ENCODE measurements at regions not wholly inside any gene's neighbourhood (a gene's known extent, or its start where the extent isn't known, plus 50 kb on each side); places are given as distances from the start of the nearest gene placed in this dataset.
"Not testable (repeated sequence)": the region's sequence is repeated elsewhere in the genome, so short reads cannot be mapped to it uniquely, and the experiment has no call there.

DNA sequence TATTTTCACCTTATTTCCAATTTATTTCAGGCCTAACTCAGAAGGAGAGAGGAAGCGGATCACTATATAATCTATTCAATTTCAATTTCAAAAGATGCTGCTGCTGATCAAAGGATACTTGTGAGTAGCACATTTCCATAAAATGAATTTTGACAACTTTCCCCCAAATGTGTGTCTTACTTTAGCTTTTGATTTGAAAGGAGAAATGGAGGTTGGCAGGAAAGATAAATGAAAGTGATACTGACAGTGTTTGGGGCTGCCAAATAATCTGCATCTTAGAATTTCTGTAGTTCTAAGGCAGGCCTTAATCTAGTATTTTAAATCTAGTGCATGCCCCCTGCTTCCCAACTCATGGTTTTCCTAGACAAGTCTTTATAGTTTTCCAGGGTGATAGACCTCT, 535.4 kb downstream of the DOK5 start:
- Mint-ChIP-seq H3K4me3 (no peak overlapping the region), H3K36me3 (ENCODE audit: low read depth) (no peaks in the 10 kb centered on the region), H3K27ac (no peak overlapping the region), H3K4me1 (no peaks in the 10 kb centered on the region), H3K27me3 (no peaks in the 10 kb centered on the region), H3K9me3 (no peaks in the 10 kb centered on the region)
- ChIA-PET CTCF (no interaction called here), POLR2A (no interaction called here)
- no peak for DNase-seq

DNA sequence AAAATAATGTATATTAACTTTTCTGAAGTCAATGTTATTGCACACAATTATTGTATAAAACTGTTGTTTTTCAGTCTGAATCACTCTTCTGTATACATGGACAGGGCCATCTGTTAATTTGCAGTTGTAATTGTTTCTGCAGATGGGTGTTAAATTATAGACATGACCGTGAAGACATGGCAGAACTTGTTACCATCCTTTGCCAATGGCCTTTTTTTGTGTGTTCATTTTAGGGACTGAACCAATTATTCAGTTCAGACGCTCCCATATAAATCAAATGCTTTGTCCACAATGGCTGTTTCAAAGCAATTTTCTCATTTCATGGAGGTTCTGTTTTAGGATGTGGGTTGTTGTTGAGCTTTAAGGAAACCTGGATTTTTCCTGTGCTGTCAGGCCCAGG, 533.7 kb downstream of the DOK5 start:
- Mint-ChIP-seq H3K36me3 (ENCODE audit: low read depth) (no peaks in the 10 kb centered on the region), H3K9me3 (no peaks in the 10 kb centered on the region), H3K4me3 (no peak overlapping the region), H3K4me1 (no peaks in the 10 kb centered on the region), H3K27me3 (no peaks in the 10 kb centered on the region), H3K27ac (no peak overlapping the region)
- ChIA-PET POLR2A (no interaction called here), CTCF (interaction anchor here (1.0 kb wide), 1 partner anchor 28 kb away, joined by 4 read pairs; no protein-coding TSS in a partner anchor)
- DNase-seq: no peak

GRCh38 chr20:55004044-55004443, 528.7 kb downstream of the DOK5 start:
- H3K27me3 Mint-ChIP-seq: no peaks in the 10 kb centered on the region
- POLR2A ChIA-PET: no interaction called here
- no peaks in the 10 kb centered on the region for H3K9me3 Mint-ChIP-seq
- H3K4me1 Mint-ChIP-seq: no peaks in the 10 kb centered on the region
- H3K36me3 Mint-ChIP-seq (ENCODE audit: low read depth): no peaks in the 10 kb centered on the region
- CTCF ChIA-PET: no interaction called here
- no peak overlapping the region for H3K27ac Mint-ChIP-seq
- H3K4me3 Mint-ChIP-seq: no peak overlapping the region
- no peak for DNase-seq

DNA sequence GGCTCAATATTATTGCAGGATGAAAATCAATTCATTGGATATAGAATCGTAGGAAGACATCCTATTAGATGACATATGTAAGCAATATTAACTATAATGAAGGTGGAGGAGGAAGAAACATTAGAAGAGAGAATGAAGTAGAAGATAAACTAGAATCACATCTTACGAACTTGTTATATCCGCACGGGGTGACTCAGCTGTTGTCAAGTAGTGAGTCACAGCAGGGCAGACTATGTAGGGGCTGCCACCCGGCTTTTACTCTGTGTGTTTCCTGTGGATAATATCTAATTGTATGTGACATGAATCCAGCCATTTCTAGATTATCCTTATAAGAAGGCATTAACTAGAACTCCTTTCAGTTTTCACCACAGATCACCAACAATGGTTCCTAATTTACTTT, 520.2 kb downstream of the DOK5 start:
- Mint-ChIP-seq H3K9me3 (no peaks in the 10 kb centered on the region), H3K36me3 (ENCODE audit: low read depth) (no peaks in the 10 kb centered on the region), H3K4me1 (no peaks in the 10 kb centered on the region), H3K27ac (no peak overlapping the region), H3K27me3 (no peaks in the 10 kb centered on the region), H3K4me3 (no peak overlapping the region)
- CTCF ChIA-PET: no interaction called here
- no peak for DNase-seq
- POLR2A ChIA-PET: no interaction called here

DNA sequence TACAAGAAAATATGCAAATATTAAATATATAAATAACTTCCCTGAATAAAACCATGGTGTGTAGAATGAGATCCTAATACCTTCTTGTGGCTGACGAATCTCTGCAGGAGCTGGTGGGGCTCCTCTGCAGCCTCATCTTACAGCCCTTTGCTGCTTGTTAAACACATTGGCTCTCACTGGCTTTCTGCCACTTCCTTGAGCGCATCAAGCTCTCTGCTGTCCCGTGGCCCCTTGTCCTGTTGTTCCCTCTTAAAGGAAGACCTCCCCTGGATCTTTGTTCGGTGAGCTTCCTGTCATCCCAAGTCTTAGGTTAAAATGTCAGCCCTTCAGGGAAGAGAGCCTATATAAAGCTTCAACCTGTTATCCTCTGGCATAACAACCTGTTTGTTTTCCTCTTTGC, 519.6 kb downstream of the DOK5 start:
- no peaks in the 10 kb centered on the region for H3K9me3 Mint-ChIP-seq
- no peaks in the 10 kb centered on the region for H3K27me3 Mint-ChIP-seq
- no peaks in the 10 kb centered on the region for H3K4me1 Mint-ChIP-seq
- H3K27ac Mint-ChIP-seq: no peak overlapping the region
- ChIA-PET CTCF (no interaction called here), POLR2A (no interaction called here)
- no peak overlapping the region for H3K4me3 Mint-ChIP-seq
- no peak for DNase-seq
- no peaks in the 10 kb centered on the region for H3K36me3 Mint-ChIP-seq (ENCODE audit: low read depth)

GRCh38 chr20:54985091-54985490, 509.7 kb downstream of the DOK5 start:
- H3K4me1 Mint-ChIP-seq: no peaks in the 10 kb centered on the region

DNA sequence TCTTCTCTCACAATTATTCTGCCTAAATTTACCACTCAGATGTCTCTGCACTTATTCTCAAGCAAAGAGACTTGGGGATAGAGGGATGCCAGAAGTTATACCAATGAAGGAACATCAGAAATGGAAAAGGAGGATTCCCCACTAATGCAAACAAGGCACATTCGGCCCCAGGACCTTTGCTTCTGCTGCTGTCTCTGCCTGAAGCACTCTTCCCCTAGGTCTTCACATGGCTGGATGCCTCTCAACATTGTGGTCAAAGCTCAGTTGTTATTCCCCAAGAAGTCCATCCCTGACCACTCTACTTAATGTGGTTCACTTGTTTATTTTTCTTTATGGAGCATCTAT, 508.7 kb downstream of the DOK5 start:
- Mint-ChIP-seq H3K36me3 (ENCODE audit: low read depth) (no peaks in the 10 kb centered on the region), H3K9me3 (no peaks in the 10 kb centered on the region), H3K4me1 (no peaks in the 10 kb centered on the region), H3K4me3 (no peak overlapping the region), H3K27ac (no peak overlapping the region), H3K27me3 (no peaks in the 10 kb centered on the region)
- DNase-seq: no peak
- ChIA-PET POLR2A (no interaction called here), CTCF (no interaction called here)

More at GRCh38 chr20:54985091-54985490, 509.7 kb downstream of the DOK5 start:
- Mint-ChIP-seq H3K9me3 (no peaks in the 10 kb centered on the region), H3K36me3 (ENCODE audit: low read depth) (no peaks in the 10 kb centered on the region), H3K27me3 (no peaks in the 10 kb centered on the region), H3K27ac (no peak overlapping the region), H3K4me3 (no peak overlapping the region)
- ChIA-PET POLR2A (no interaction called here), CTCF (no interaction called here)
- no peak for DNase-seq

- DNase-seq; POLR2A ChIA-PET; H3K4me1 Mint-ChIP-seq; H3K4me3 Mint-ChIP-seq; CTCF ChIA-PET; H3K27ac Mint-ChIP-seq; H3K27me3 Mint-ChIP-seq; H3K9me3 Mint-ChIP-seq; H3K36me3 Mint-ChIP-seq (ENCODE audit: low read depth): not testable (repeated sequence)
Measured at GRCh38 chr20:54983394-54984103, 508.2 kb downstream of the DOK5 start.

GRCh38 chr20:54981175-54981574, 505.8 kb downstream of the DOK5 start:
- H3K4me3 Mint-ChIP-seq: no peak overlapping the region
- no peaks in the 10 kb centered on the region for H3K9me3 Mint-ChIP-seq
- no peaks in the 10 kb centered on the region for H3K27me3 Mint-ChIP-seq
- no peak overlapping the region for H3K27ac Mint-ChIP-seq
- no peaks in the 10 kb centered on the region for H3K4me1 Mint-ChIP-seq
- no peaks in the 10 kb centered on the region for H3K36me3 Mint-ChIP-seq (ENCODE audit: low read depth)
- no peak for DNase-seq
- CTCF ChIA-PET: interaction anchor here (0.6 kb wide), 1 partner anchor 28 kb away, joined by 4 read pairs; no protein-coding TSS in a partner anchor
- POLR2A ChIA-PET: no interaction called here

DNA sequence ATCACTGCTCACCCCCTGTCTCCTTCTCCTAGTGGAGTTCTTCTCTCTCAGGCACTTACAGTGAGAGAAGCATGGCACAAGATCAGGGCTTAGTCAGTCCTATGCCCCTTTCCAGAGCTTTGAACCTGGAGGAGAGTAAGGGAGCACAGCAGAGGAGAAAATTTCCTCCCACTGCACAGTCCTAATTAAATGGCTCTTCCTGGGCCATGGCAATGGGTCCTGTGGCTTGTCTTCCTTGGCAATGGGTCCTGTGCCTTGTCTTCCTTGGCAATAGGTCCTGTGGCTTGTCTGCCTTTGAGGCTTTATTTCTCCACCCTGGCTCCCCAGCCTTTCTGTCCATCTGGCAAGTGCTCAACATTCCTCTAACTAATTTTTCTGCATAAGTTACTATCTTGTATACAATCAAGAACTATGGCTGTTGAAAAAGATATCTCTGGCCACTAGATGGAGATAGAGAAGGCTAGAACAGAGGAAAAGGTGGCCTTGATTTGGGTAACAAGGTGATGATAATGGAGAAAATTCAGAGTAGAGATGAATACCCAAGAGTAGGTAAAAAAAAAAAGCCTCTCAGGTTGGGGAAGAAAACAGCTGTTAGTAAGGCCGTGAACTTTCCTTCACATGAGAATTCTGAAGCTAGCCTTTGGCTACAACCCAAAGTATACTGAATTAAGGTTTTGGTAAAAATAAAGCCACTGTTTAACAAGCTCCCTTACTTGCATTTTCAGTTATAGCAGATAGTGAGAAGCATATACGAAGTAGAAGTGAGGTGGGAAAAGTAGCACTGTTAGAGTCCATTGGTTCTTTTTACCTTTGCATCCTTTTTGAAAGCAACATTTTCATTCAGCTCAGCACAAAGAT, 504.9 kb downstream of the DOK5 start:
- ChIA-PET CTCF (no interaction called here), POLR2A (no interaction called here)
- DNase-seq: no peak
- H3K27ac Mint-ChIP-seq: no peak overlapping the region
- H3K9me3 Mint-ChIP-seq: peaks cover under 1% of the 10 kb centered on the region
- H3K36me3 Mint-ChIP-seq (ENCODE audit: low read depth): no peaks in the 10 kb centered on the region
- H3K4me3 Mint-ChIP-seq: no peak overlapping the region
- H3K27me3 Mint-ChIP-seq: no peaks in the 10 kb centered on the region
- no peaks in the 10 kb centered on the region for H3K4me1 Mint-ChIP-seq

DNA sequence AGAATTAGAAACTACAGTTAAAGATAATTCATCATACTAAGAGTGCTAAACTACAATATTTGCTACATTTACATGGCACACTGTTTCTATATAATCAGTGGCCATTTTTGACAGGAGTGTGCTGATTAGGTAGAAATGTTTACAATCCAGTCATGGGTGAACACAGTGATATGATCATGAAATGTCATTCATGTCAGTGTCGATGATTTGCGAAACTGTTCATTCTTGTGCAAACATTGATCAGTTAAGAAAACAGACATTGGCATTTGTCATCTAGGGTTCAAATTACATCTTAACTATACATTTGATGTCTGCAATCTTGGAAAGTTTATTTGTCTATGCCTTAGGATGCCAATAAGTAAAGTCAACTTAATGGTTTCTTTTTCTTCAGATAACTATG, 474.9 kb downstream of the DOK5 start:
- no peaks in the 10 kb centered on the region for H3K36me3 Mint-ChIP-seq (ENCODE audit: low read depth)
- no peak overlapping the region for H3K4me3 Mint-ChIP-seq
- H3K9me3 Mint-ChIP-seq: no peaks in the 10 kb centered on the region
- DNase-seq: no peak
- POLR2A ChIA-PET: no interaction called here
- no peaks in the 10 kb centered on the region for H3K4me1 Mint-ChIP-seq
- H3K27ac Mint-ChIP-seq: no peak overlapping the region
- H3K27me3 Mint-ChIP-seq: no peaks in the 10 kb centered on the region
- CTCF ChIA-PET: no interaction called here

DNA sequence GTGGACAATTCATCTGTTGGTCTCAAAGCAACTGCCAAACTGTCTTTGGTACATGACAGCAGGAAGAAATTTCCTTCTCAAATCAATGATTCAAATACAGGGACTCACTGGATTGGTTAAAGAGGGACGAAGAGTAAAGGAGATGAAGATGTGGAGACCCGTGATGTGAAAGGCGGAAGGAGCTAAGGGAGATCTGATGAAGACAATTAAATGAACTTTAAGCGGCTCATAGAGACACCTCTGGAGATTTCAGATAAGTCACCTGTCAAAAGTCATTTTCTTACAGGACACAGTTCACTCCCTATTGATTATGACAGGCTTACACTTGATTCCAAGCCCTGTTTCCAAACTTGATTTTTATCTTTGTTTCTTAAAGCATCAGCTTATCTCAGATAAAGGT, 466.3 kb downstream of the DOK5 start:
- no peaks in the 10 kb centered on the region for H3K27me3 Mint-ChIP-seq
- no peaks in the 10 kb centered on the region for H3K4me1 Mint-ChIP-seq
- ChIA-PET POLR2A (no interaction called here), CTCF (no interaction called here)
- H3K9me3 Mint-ChIP-seq: no peaks in the 10 kb centered on the region
- H3K4me3 Mint-ChIP-seq: no peak overlapping the region
- H3K36me3 Mint-ChIP-seq (ENCODE audit: low read depth): no peaks in the 10 kb centered on the region
- no peak for DNase-seq
- no peak overlapping the region for H3K27ac Mint-ChIP-seq

- no peaks in the 10 kb centered on the region for H3K9me3 Mint-ChIP-seq
- H3K4me3 Mint-ChIP-seq: no peak overlapping the region
- H3K27me3 Mint-ChIP-seq: no peaks in the 10 kb centered on the region
- H3K4me1 Mint-ChIP-seq: no peaks in the 10 kb centered on the region
- no peak for DNase-seq
- no peak overlapping the region for H3K27ac Mint-ChIP-seq
- ChIA-PET CTCF (interaction anchor here (0.8 kb wide), 1 partner anchor 23 kb away, joined by 4 read pairs; no protein-coding TSS in a partner anchor), POLR2A (no interaction called here)
- no peaks in the 10 kb centered on the region for H3K36me3 Mint-ChIP-seq (ENCODE audit: low read depth)
Measured at GRCh38 chr20:54940522-54940921, 465.1 kb downstream of the DOK5 start.

- DNase-seq: no peak
- no peaks in the 10 kb centered on the region for H3K9me3 Mint-ChIP-seq
- ChIA-PET CTCF (no interaction called here), POLR2A (no interaction called here)
- no peaks in the 10 kb centered on the region for H3K36me3 Mint-ChIP-seq (ENCODE audit: low read depth)
- H3K4me1 Mint-ChIP-seq: no peaks in the 10 kb centered on the region
- H3K4me3 Mint-ChIP-seq: no peak overlapping the region
- no peak overlapping the region for H3K27ac Mint-ChIP-seq
- no peaks in the 10 kb centered on the region for H3K27me3 Mint-ChIP-seq
Measured at GRCh38 chr20:54938707-54939106, 463.3 kb downstream of the DOK5 start.

Data from activated CD4-positive, alpha-beta T cell treated with anti-CD3 and anti-CD28 coated beads, Interleukin-2, amount 10 ng/mL, durations not matched to agents 7 days and 5 days (primary cell).